Activated CD4-positive, alpha-beta T cell treated with anti-CD3 and anti-CD28 coated beads, Interleukin-2, amount 50 U/mL, for 48 hours (primary cell): ENCODE measurements at regions not wholly inside any gene's neighbourhood (a gene's known extent, or its start where the extent isn't known, plus 50 kb on each side); places are given as distances from the start of the nearest gene placed in this dataset.
"Not testable (repeated sequence)": the region's sequence is repeated elsewhere in the genome, so short reads cannot be mapped to it uniquely, and the experiment has no call there.

Experiments used
- DNase-seq, 2 experiments: peaks; one replicate each; pipeline ENCODE4 v3.0.0-alpha.2; 2020

DNA sequence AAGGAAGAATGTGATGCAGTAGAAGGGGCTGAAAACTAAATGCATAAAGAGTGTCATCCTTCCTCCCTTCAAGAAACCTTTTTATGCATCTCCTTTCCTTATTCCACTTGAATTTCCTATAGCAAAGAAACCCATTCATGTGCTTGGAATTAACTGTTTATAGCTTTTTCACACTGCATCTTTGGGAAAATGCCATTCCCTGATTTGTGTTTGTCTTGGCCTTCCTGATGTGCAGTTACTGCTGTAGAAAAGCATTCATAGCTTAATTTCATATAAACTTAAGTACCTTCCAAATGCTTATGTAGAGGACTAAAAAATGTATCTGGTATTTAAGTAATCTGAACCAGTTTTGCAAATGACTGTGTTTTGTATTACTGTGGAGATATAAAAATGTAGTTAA, 61.8 kb downstream of the SDR9C7 start:
- DNase-seq = no peak

DNA sequence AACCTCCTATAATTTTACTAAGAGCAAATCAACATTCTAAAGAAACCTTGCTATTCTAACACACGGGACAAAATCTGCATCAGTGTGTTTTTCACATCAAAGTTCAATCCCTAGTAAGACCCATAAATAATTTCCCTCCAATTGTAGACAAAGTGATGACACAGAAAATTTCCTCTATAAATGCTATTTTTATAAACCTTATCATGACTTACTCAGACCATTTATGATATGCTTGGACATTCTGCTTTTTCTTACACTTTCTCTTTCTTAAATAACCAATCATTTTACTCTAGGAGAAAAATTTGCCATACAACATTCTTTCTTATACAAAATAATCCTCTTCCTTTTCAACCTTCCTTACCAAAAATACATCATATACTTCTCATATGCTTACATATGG, 67.0 kb downstream of the SDR9C7 start:
- no peak for DNase-seq

DNA sequence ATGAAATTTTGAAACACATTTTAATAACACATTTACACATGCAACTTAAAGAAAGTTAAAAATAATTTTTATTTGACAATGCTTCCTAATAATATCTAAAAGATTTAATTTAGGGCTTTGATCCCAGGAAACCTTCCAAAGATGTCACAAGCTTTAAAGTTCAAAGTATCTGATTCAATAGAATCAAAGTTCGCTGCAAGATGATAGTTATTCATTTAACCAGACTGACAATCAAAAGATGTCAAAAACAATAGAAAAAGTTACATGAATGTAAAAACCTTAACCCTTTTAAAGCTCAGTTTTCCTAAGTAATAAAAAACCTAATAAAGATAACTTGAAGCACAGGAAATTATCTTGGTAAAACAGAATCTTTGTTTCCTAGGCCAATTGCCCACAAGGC, 67.7 kb downstream of the SDR9C7 start:
- no peak for DNase-seq

DNA sequence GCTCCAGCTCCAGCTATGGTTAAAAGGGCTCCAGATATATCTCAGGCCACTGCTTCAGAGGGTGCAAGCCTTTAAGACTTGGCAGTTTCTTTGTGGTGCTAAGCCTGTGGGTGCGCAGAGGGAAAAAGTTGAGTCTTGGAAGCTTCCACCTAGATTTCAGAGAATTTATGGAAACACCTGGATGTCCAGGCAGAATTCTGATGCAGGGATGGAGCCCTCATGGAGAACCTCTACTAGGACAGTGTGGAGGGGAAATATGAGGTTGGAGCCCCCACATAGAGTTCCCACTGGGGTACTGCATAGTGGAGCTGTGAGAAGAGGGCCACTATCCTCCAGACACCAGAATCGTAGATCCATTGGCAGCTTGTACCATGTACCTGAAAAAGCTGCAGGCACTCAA, 69.9 kb downstream of the SDR9C7 start:
- no peak for DNase-seq

DNA sequence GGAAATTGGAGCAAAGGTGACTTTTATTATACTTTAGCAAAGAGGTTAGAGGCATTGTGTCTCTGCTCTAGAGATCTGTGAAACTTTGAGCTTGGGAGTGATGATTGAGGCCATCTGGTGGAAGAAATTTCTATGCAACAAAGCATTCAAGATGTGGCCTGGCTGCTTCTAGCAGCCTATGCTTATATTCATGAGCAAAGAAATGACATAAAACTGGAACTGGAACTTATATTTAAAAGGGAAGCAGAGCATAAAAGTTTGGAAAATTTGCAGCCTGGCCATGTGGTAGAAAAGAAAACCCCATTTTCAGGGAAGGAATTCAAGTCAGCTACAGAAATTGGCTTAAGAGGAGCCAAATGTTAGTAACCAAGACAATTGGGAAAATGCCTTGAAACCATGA, 70.4 kb downstream of the SDR9C7 start:
- no peak for DNase-seq

DNA sequence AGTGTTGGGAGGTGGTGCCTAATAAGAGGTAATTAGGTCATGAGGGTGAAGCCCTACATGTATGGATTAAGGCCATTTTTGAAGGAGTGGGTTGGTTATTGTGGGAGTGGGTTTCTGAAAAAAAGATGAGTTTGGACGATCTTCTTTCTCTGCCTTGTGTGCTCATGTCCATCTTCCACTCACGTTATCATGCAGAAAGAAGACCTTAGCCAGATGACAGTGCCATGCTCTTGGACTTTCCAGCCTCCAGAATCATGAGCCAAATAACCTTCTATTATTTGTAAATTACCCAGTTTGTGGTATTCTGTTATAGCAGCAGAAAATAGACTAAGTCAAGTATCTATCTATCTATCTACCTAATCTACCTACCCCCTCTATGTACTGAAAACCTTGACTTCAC, 71.9 kb downstream of the SDR9C7 start:
- DNase-seq = no peak

DNA sequence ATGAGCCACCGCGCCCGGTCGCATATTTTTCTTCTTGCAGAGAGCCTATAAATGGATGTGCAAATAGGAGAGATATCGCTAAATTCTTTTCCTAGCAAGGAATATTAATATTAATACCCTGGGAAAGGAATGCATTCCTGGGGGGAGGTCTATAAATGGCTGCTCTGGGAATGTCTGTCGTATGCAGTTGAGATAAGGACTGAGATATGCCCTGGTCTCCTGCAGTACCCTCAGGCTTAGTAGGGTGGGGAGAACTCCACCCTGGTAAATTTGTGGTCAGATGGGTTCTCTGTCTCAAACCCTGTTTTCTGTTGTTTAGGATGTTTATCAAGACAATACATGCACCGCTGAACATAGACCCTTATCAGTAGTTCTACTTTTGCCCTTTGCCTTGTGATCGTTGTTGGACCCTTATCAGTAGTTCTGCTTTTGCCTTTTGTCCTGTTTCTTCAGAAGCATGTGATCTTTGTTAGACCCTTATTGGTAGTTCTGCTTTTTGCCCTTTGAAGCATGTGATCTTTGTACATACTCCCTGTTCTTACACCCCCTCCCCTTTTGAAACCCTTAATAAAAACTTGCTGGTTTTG, 80.7 kb downstream of the SDR9C7 start:
- not testable (repeated sequence) for DNase-seq

DNA sequence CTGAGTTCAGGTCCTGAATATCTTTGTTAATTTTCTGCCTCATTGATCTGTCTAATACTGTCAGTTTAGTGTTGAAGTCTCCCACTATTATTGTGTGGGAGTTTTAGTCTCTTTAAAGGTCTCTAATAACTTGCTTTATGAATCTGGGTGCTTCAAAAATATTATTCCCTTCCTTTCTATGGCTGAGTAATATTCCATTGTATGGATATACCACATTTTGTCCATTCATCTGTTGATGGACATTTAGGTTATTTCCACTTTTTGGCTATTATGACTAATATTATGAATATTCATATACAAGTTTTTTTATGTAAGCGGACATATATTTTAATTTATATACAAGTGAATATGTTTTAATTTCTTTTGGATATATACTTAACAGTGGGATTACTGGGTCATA, 82.7 kb downstream of the SDR9C7 start:
- no peak for DNase-seq

DNA sequence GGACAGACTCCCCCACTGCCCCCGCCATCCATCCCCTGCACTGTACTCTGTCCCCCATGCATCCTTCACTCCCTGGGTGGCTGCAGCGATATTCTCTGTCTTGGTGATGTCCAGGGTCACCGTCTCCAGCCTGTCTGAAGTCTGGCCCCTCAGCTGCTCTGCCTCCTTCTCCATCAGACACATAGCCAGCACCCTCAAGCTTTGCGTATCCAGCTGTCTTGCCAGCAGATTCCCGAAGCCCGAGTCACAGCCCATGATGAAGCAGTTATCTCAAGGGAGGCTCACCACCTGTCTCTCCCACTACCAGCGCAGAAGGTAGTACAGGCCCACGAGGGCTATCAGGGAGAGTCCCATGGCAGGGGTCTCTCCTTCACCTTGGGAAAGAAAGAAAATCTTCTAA, 77.8 kb downstream of the HSD17B6 start:
- DNase-seq = no peak

DNA sequence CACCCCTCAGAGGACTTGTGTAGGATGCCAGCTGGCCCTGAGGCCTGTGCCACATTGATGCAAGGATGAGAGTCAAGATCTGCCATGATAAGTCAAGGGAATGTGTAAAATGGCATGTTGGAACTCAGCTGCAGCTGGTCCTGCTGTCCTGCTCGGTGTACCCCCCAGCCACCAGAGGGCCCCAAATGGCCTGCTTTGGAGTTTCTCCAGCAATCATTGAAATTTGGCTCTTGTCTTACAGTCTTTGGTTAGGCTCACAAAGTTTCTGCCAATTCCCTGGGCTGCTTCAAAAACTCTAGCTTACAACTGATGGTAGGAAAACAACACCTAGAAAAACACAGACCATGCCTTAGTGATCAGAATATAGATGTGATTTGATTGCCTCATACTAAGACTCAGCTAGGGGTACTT, 76.8 kb downstream of the HSD17B6 start:
- DNase-seq = peak; percentile 33 to 44

DNA sequence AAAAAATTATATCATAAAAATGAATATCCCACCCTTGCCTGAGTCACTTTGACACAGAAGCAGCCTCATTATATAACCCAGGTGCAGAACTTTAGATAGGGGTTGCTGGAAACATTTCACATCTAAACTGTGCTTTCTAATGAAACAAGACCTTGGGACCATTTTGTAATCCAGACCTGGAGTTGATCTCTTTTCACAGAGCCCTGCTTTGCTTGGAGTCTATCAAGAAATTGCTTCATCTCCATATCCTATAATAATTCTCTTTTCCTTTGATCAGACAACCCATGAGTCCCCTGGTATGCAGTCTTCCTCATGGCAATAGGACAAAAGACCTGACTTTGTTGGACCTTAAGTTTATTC, 76.3 kb downstream of the HSD17B6 start:
- DNase-seq = no peak

DNA sequence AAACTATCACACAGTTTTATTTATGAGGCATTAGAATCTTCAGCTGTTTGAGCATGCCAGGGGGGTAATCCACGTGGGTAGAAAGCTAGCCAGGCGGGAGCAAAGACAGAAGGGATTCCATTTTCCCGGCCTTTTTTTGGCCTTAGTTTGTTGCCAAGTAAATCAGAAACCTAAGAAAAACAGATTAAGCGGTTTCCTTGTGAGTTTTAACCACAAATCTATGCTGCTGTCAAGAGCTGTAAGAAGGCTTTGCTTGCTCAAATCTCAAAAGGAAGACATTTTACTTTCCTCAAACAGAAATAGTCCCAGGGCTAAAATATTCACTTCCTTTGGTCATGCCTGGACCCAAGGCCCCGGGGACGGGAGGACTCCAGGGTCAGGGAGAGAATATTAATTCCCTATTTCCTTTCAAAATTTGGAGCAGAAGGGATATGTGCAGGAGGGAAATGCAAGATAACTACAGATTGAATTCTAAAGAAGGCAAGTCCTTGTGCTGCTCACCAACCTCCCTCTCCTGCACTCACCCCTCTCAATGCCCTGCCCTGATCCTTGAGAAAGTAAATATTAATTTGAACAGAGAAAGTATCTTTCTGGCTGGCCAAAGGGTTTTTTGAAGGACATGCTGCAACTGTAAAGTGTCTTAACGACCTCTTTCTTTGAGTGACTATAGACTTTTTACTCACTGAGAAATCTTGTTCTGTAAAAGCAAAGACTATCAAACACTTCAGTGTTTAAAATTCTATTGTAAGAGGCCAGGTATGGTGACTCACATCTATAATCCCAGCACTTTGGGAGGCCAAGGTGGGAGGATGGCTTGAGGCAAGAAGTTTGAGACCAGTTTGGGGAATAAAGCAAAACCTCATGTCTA, 75.7 kb downstream of the HSD17B6 start:
- no peak for DNase-seq
